HG03378 (cell line): ENCODE measurements at regions not wholly inside any gene's neighbourhood (a gene's known extent, or its start where the extent isn't known, plus 50 kb on each side); places are given as distances from the start of the nearest gene placed in this dataset.
"Not testable (repeated sequence)": the region's sequence is repeated elsewhere in the genome, so short reads cannot be mapped to it uniquely, and the experiment has no call there.

ENCODE experiments used
- ATAC-seq: cut with Tn5 transposase; IDR thresholded peaks from one replicate; pipeline ENCODE4 v1.9.1; 2021; ENCODE audit warnings: mild to moderate bottlenecking, moderate library complexity; ENCODE audit not compliant: unreplicated experiment

- ATAC-seq = no peak
Observed at GRCh38 chr3:19825193-19825592, 108.8 kb downstream of the EFHB start.

DNA sequence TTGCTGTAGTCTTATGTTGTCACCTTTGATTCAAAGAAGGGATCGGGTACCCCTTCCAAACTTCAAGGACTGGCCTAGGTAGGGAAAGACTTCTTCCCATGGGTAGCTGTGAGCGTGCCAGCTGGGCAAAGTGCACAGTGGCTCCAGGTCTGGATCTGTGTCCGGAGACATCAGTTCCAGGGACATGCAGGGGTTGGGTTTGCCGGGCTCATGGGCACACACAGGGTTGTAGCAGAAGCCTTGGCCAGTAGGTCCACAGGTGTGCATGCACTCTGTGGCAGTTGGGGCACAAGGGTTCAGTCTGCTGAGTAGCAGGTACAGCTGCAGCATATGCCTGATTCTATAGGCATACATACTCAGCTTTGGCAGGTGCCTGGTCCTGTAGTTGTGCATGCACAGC is 111.2 kb downstream of the EFHB start:
- ATAC-seq = no peak

- ATAC-seq = no peak
Observed at GRCh38 chr3:19816631-19817030, 117.4 kb downstream of the EFHB start.

GRCh38 chr3:19815805-19816204 is 118.2 kb downstream of the EFHB start:
- no peak for ATAC-seq

GRCh38 chr3:19813743-19814142 is 120.3 kb downstream of the EFHB start:
- not testable (repeated sequence) for ATAC-seq

DNA sequence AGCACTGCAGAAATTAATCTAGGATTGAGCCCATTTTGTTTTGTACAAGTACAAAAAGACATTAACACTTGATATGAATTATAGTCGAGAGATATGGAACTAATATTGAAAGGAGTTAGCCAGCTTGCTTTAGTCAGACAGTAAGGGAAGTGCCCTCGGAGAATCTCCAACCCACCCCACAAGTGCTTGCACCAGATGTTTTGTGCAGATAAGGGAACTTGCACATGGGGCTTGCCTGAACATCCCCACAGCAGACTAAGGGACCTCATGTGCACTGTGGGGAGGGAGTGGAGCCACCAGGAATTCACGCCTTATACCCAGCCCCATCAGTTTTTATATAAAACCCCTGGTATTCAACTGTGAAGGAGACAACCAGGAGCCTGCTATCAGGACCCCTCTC is 122.3 kb downstream of the EFHB start:
- ATAC-seq = no peak

DNA sequence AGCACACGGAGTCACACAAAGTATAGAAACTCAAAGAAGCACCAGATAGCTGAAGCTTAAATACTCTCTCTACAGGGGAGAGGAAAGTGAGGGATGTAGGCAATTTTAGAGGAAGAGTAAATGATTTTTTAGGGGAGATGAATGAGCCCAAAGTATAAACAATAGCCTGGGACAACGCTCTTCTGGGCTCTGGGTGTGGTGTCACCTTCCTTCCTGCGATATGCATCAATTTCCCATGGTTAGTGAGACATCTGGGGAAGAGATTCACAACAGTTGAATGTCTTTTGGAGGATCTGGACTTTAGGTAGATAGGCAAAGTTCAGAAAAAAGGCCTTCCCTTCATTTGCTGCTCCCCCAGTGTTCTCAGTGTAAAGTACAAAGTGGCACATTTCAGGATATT is 125.2 kb downstream of the EFHB start:
- ATAC-seq = no peak

GRCh38 chr3:19799887-19800286 is 134.1 kb downstream of the EFHB start:
- ATAC-seq = no peak

- no peak for ATAC-seq
Observed at GRCh38 chr3:19799115-19799514, 134.9 kb downstream of the EFHB start.

DNA sequence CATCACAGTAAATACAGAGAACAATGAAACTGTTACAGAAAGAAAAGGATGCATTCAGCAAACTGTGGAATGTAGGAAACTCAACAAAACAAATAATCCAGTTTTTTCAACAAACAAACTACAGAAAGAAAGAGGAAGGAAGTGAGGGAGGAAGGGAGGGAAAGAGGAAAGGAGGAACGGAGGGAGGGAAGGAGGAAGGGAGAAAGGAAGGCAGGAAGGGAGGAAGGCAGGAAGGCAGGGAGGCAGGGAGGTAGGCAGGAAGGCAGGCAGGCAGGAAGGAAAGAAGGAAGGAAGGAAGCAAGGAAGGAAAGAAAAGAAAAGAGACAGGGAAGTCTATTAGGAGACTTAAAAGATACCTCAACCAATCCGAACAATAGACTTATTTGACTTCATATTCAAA is 135.7 kb downstream of the EFHB start:
- ATAC-seq = no peak

GRCh38 chr3:19792388-19792787 is 141.6 kb downstream of the EFHB start:
- ATAC-seq = no peak

- ATAC-seq = no peak
Observed at GRCh38 chr3:19775765-19776164, 158.3 kb downstream of the EFHB start.

DNA sequence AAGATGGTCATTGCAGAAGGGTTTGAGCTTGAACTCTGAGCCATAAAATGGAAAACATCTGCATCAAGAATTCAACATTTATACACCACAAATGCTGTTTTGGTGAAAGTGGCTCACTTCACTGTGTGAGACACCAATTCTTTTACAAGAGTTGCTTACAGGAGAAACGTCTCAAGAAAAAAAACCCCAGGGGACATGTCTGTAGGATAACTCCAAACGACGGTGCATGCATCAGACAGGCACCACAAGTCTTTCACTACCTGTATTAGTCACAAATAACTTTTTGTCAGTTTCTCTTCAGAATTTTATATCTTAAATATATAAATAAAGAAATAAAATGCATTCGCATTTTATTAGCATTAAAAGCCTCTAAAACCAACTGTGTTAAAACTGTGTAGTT is 164.3 kb downstream of the EFHB start:
- peak; percentile 64 for ATAC-seq

GRCh38 chr3:19765954-19766353 is 168.1 kb downstream of the EFHB start:
- no peak for ATAC-seq

GRCh38 chr3:19757773-19758172 is 176.2 kb downstream of the EFHB start:
- no peak for ATAC-seq

DNA sequence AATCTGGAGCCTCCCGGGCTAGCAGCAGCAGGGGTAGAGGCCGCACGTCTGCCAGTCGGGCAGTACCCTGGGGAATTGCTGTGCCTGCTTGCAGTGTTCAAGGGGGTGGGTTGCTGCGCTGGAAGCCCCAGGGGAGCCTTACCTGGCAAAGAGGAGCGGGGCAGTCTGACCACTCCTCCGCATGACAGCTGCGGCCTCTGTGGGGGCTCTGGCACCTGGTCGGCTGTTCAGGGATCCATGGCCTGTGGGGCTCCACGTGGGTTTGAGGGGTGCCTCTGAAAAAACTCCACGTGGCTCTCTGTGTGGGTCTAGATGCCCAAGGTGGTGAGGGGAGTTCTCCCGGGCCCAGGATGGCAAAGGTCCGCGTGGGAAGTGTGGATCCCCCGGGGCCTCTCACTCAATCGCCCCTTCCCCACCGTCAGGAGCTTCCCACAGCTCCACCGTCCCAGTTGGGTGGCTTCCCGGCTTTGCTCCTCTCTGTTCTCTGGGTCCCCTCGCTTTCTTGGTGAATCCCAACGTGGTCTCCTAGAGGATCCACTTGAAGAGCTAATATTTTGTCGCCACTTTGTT is 184.5 kb downstream of the EFHB start:
- no peak for ATAC-seq

DNA sequence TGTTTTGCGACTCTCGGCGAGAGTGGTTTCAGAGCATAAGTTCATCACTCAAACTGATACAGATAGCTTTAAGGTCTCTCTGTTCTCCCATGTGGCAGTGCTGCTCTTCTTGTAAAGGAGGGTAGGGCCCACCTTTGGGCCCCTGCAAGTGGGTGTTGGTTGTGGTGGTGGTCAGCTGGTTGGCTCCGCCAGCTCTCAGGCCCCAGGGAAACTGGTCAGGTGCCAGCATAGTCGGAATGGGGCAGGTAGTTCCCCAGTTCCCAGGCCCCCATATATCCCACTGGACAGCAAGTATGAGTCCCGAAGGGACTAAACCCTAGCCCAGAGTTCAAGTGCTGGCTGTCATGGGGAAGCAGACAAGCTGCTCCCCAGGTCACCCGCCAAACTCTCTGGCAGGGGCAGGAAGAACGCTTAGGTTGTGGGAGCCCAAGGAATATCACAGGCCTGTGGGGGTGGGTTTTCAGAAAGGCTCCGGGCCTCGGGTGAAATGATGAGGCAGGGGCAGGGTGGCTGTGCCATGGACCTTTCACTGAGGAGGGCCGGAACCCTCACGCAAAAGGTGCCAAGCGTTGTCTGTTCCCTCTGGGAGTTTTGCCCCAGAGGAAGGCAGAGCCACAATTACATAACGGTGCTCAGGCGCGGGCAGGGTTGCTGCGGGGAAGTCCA is 185.1 kb downstream of the EFHB start:
- no peak for ATAC-seq

GRCh38 chr3:19744047-19744446 is 190.0 kb downstream of the EFHB start:
- ATAC-seq = no peak

- ATAC-seq = no peak
Observed at GRCh38 chr3:19742935-19743334, 191.1 kb downstream of the EFHB start.

DNA sequence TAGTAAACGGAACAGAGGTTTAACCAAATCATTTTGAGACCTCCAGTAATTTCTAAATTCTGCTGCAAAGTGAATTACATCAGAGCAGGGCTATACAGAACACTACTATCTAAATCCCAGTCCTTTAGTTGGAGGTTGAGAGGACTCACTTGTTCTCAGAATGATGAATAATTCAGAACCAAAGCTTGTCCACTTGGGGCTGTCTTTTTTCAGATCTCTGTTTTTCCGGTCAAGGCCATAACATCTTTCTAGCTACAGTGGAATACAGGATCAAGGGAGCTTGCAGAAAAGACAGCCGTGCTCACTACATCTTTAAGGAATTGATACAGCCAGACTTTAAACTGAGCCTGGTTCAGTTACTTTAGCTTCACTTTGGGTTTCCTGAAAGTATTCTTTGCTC is 194.5 kb downstream of the EFHB start:
- ATAC-seq = no peak

- ATAC-seq = no peak
Observed at GRCh38 chr3:19738846-19739245, 195.2 kb downstream of the EFHB start.

DNA sequence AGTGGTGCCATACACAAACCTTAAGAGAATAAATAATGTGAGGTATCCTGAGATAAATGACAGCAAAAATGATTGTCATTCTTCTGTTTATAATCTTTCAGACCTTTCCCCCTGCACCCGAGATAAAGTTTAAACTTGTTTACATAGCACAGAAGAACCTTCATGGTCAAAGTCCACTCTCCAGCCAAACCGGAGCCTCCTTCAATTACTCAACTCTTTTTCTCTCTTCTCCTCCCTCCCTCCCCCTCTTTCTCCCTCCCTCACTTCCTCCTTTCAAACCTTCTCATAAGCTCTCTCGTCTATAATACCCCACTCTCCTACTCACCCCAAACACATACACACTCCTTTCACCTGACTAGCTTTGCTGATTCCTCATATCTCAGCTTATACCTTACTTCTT is 198.9 kb downstream of the EFHB start:
- ATAC-seq = no peak

GRCh38 chr3:19734453-19734852 is 199.6 kb downstream of the EFHB start:
- no peak for ATAC-seq
